ENCODE measurements at regions not wholly inside any gene's neighbourhood (a gene's known extent, or its start where the extent isn't known, plus 50 kb on each side); places are given as distances from the start of the nearest gene placed in this dataset.
"Not testable (repeated sequence)": the region's sequence is repeated elsewhere in the genome, so short reads cannot be mapped to it uniquely, and the experiment has no call there.

GRCh38 chr9:41018948-41019347 lies 109.5 kb downstream of the FOXD4L6 start:
- DNase-seq (ENCODE audit: low read depth), result not testable (repeated sequence)

GRCh38 chr9:41016699-41017098 lies 111.8 kb downstream of the FOXD4L6 start:
- not testable (repeated sequence) for DNase-seq (ENCODE audit: low read depth)

- DNase-seq (ENCODE audit: low read depth), result not testable (repeated sequence)
These were observed 128.4 kb downstream of the FOXD4L6 start for GRCh38 chr9:40999952-41000700.

- DNase-seq (ENCODE audit: low read depth), result not testable (repeated sequence)
These were observed 133.0 kb downstream of the FOXD4L6 start for GRCh38 chr9:40995490-40995889.

- DNase-seq (ENCODE audit: low read depth), result not testable (repeated sequence)
These were observed 134.6 kb downstream of the FOXD4L6 start for GRCh38 chr9:40993842-40994241.

- DNase-seq (ENCODE audit: low read depth), result not testable (repeated sequence)
These were observed 135.1 kb downstream of the FOXD4L6 start for GRCh38 chr9:40993375-40993774.

- DNase-seq (ENCODE audit: low read depth), result peak; percentile 50
These were observed 136.0 kb downstream of the FOXD4L6 start for GRCh38 chr9:40992472-40992821.

- DNase-seq (ENCODE audit: low read depth), result peak; percentile 98
These were observed 136.6 kb downstream of the FOXD4L6 start for GRCh38 chr9:40991741-40992471.

- not testable (repeated sequence) for DNase-seq (ENCODE audit: low read depth)
These were observed 137.3 kb downstream of the FOXD4L6 start for GRCh38 chr9:40991100-40991740.

GRCh38 chr9:40986332-40986731 lies 142.1 kb downstream of the FOXD4L6 start:
- DNase-seq (ENCODE audit: low read depth), result not testable (repeated sequence)

GRCh38 chr9:40975351-40975750 lies 153.1 kb downstream of the FOXD4L6 start:
- DNase-seq (ENCODE audit: low read depth), result not testable (repeated sequence)

GRCh38 chr9:40974912-40975311 lies 153.6 kb downstream of the FOXD4L6 start:
- not testable (repeated sequence) for DNase-seq (ENCODE audit: low read depth)

- not testable (repeated sequence) for DNase-seq (ENCODE audit: low read depth)
These were observed 156.7 kb downstream of the FOXD4L6 start for GRCh38 chr9:40971773-40972172.

GRCh38 chr9:40970340-40970739 lies 158.1 kb downstream of the FOXD4L6 start:
- not testable (repeated sequence) for DNase-seq (ENCODE audit: low read depth)

GRCh38 chr9:40962461-40962860 lies 166.0 kb downstream of the FOXD4L6 start:
- not testable (repeated sequence) for DNase-seq (ENCODE audit: low read depth)

- not testable (repeated sequence) for DNase-seq (ENCODE audit: low read depth)
These were observed 176.5 kb downstream of the FOXD4L6 start for GRCh38 chr9:40951876-40952494.

- DNase-seq (ENCODE audit: low read depth), result not testable (repeated sequence)
These were observed 182.3 kb downstream of the FOXD4L6 start for GRCh38 chr9:40946228-40946627.

- not testable (repeated sequence) for DNase-seq (ENCODE audit: low read depth)
These were observed 185.8 kb downstream of the FOXD4L6 start for GRCh38 chr9:40942730-40943129.

- DNase-seq (ENCODE audit: low read depth), result not testable (repeated sequence)
These were observed 188.6 kb downstream of the FOXD4L6 start for GRCh38 chr9:40939888-40940209.

GRCh38 chr9:40939201-40939887 lies 189.1 kb downstream of the FOXD4L6 start:
- not testable (repeated sequence) for DNase-seq (ENCODE audit: low read depth)

- DNase-seq (ENCODE audit: low read depth), result no peak
These were observed 193.1 kb downstream of the FOXD4L6 start for GRCh38 chr9:40935336-40935735.

GRCh38 chr9:40934480-40934879 lies 194.0 kb downstream of the FOXD4L6 start:
- DNase-seq (ENCODE audit: low read depth), result not testable (repeated sequence)

Data from ELR (cell line).